Endodermal cell (in vitro differentiated cells): ENCODE measurements at regions not wholly inside any gene's neighbourhood (a gene's known extent, or its start where the extent isn't known, plus 50 kb on each side); places are given as distances from the start of the nearest gene placed in this dataset.

Experiments
- DNase-seq: peaks from one replicate; pipeline ENCODE4 v3.0.0-alpha.2; 2017
- H3K27ac ChIP-seq: 2 replicates; pipeline ENCODE4 v1.5.1; 2013; ENCODE audit warnings: mild to moderate bottlenecking, low read depth, low read length, moderate library complexity
- H3K27me3 ChIP-seq: 2 replicates; pipeline ENCODE4 v1.6.1; 2013; ENCODE audit warnings: mild to moderate bottlenecking, low read length, moderate library complexity; ENCODE audit not compliant: insufficient read depth, control insufficient read depth, poor library complexity, severe bottlenecking
- H3K36me3 ChIP-seq: 2 replicates; pipeline ENCODE4 v1.7.0; 2013; ENCODE audit warnings: mild to moderate bottlenecking, low read length, moderate library complexity; ENCODE audit not compliant: control insufficient read depth, insufficient read depth
- H3K4me1 ChIP-seq: one replicate; pipeline ENCODE4 v1.7.0; 2013; ENCODE audit warnings: low read length; ENCODE audit not compliant: control insufficient read depth, insufficient read depth
- H3K4me3 ChIP-seq: 2 replicates; pipeline ENCODE4 v1.5.1; 2013; ENCODE audit warnings: mild to moderate bottlenecking, low read length, moderate library complexity
- H3K9ac ChIP-seq: 2 replicates; pipeline ENCODE4 v1.6.1; 2013; ENCODE audit warnings: mild to moderate bottlenecking, low read length, moderate library complexity; ENCODE audit not compliant: poor library complexity, severe bottlenecking; ENCODE audit errors: extremely low read depth
- H3K9me3 ChIP-seq: 2 replicates; pipeline ENCODE4 v1.6.1; 2013; ENCODE audit warnings: mild to moderate bottlenecking, low read length, moderate library complexity; ENCODE audit not compliant: control insufficient read depth
- H3K27ac Mint-ChIP-seq: 2 replicates; pipeline ENCODE4 v1.8.0; 2020; ENCODE audit warnings: mixed read lengths
- H3K27me3 Mint-ChIP-seq: 2 replicates; pipeline ENCODE4 v1.8.0; 2021; ENCODE audit warnings: mild to moderate bottlenecking, mixed read lengths; ENCODE audit not compliant: insufficient read depth
- H3K36me3 Mint-ChIP-seq: 2 replicates; pipeline ENCODE4 v1.8.0; 2020; ENCODE audit warnings: low read depth, mixed read lengths
- H3K4me1 Mint-ChIP-seq: 2 replicates; pipeline ENCODE4 v1.8.0; 2020; ENCODE audit warnings: mixed read lengths
- H3K4me3 Mint-ChIP-seq: 2 replicates; pipeline ENCODE4 v1.8.0; 2020; ENCODE audit warnings: mild to moderate bottlenecking, moderate library complexity, mixed read lengths
- H3K9me3 Mint-ChIP-seq: 2 replicates; pipeline ENCODE4 v1.8.0; 2020; ENCODE audit warnings: mild to moderate bottlenecking, mixed read lengths
- CTCF ChIP-seq: fragments of 200-600 bp; sonication (generic); conservative IDR thresholded peaks from 2 replicates; pipeline ENCODE4 v1.5.0; 2021; ENCODE audit warnings: antibody characterized with exemption, mild to moderate bottlenecking
- WGBS, 2 experiments: methylation state at CpG; one replicate each; pipeline versions ENCODE4 v1.1.5 to v1.1.7; 2013; ENCODE audit warnings: missing lambda C conversion rate in 2 of 2, mixed read lengths in 1 of 2; ENCODE audit not compliant: insufficient coverage in 1 of 2, insufficient read length in 1 of 2; 5-methylcytosine and 5-hydroxymethylcytosine counted together

- Histone ChIP-seq H3K9me3 (no peaks in the 10 kb centered on the region), H3K36me3 (no peaks in the 10 kb centered on the region), H3K9ac (no peak overlapping the region), H3K27ac (no peak overlapping the region), H3K4me1 (peaks cover 14% of the 10 kb centered on the region), H3K27me3 (no peaks in the 10 kb centered on the region), H3K4me3 (no peak overlapping the region)
- H3K4me1 Mint-ChIP-seq = peaks cover 18% of the 10 kb centered on the region
- no peak for DNase-seq
- TF ChIP-seq CTCF = no peak
- no peaks in the 10 kb centered on the region for H3K36me3 Mint-ChIP-seq
- H3K27ac Mint-ChIP-seq = no peak overlapping the region
- 87 to 94% methylated on average over 3 of the region's 3 CpGs for WGBS, 2 experiments
- no peaks in the 10 kb centered on the region for H3K9me3 Mint-ChIP-seq
- no peaks in the 10 kb centered on the region for H3K27me3 Mint-ChIP-seq
- H3K4me3 Mint-ChIP-seq = no peak overlapping the region
Measured at GRCh38 chr9:135304886-135305285, 174.7 kb upstream of the PPP1R26 start.

- H3K9me3 Mint-ChIP-seq = no peaks in the 10 kb centered on the region
- peaks cover 12% of the 10 kb centered on the region for H3K4me1 Mint-ChIP-seq
Measured at GRCh38 chr9:135305546-135306180, 173.9 kb upstream of the PPP1R26 start.

GRCh38 chr9:135306699-135307098, 172.9 kb upstream of the PPP1R26 start:
- no peak overlapping the region for H3K27ac ChIP-seq
- no peaks in the 10 kb centered on the region for H3K36me3 Mint-ChIP-seq
- H3K9ac ChIP-seq = no peak overlapping the region
- no peaks in the 10 kb centered on the region for H3K27me3 Mint-ChIP-seq
- H3K36me3 ChIP-seq = no peaks in the 10 kb centered on the region
- no peaks in the 10 kb centered on the region for H3K4me1 ChIP-seq
- H3K4me3 Mint-ChIP-seq = no peak overlapping the region
- H3K4me3 ChIP-seq = no peak overlapping the region
- no peaks in the 10 kb centered on the region for H3K27me3 ChIP-seq
- H3K27ac Mint-ChIP-seq = no peak overlapping the region
- H3K9me3 ChIP-seq = peaks cover under 1% of the 10 kb centered on the region
- 90 to 95% methylated on average over 9 to 12 of the region's 12 CpGs for WGBS, 2 experiments
- DNase-seq = peak; percentile 20
- TF ChIP-seq CTCF = no peak
- H3K9me3 Mint-ChIP-seq = no peaks in the 10 kb centered on the region
- peaks cover 1% of the 10 kb centered on the region for H3K4me1 Mint-ChIP-seq

More at GRCh38 chr9:135305546-135306180, 173.9 kb upstream of the PPP1R26 start:
- Histone ChIP-seq H3K27ac (no peak overlapping the region), H3K4me1 (peaks cover 8% of the 10 kb centered on the region), H3K9me3 (no peaks in the 10 kb centered on the region), H3K9ac (no peak overlapping the region), H3K27me3 (no peaks in the 10 kb centered on the region), H3K36me3 (no peaks in the 10 kb centered on the region), H3K4me3 (no peak overlapping the region)
- no peak for DNase-seq
- H3K36me3 Mint-ChIP-seq = no peaks in the 10 kb centered on the region
- 90 to 94% methylated on average over 2 to 12 of the region's 12 CpGs for WGBS, 2 experiments
- H3K4me3 Mint-ChIP-seq = no peak overlapping the region
- no peak overlapping the region for H3K27ac Mint-ChIP-seq
- no peaks in the 10 kb centered on the region for H3K27me3 Mint-ChIP-seq
- TF ChIP-seq CTCF = no peak
